ENCODE measurements at regions not wholly inside any gene's neighbourhood (a gene's known extent, or its start where the extent isn't known, plus 50 kb on each side); places are given as distances from the start of the nearest gene placed in this dataset.

- TF ChIP-seq RAD21 (conservative IDR thresholded peaks at IDR 0.05 in 1 of 2, IDR thresholded peaks at IDR 0.05 in 1 of 2): no peak
- TF ChIP-seq, protein P1, sequence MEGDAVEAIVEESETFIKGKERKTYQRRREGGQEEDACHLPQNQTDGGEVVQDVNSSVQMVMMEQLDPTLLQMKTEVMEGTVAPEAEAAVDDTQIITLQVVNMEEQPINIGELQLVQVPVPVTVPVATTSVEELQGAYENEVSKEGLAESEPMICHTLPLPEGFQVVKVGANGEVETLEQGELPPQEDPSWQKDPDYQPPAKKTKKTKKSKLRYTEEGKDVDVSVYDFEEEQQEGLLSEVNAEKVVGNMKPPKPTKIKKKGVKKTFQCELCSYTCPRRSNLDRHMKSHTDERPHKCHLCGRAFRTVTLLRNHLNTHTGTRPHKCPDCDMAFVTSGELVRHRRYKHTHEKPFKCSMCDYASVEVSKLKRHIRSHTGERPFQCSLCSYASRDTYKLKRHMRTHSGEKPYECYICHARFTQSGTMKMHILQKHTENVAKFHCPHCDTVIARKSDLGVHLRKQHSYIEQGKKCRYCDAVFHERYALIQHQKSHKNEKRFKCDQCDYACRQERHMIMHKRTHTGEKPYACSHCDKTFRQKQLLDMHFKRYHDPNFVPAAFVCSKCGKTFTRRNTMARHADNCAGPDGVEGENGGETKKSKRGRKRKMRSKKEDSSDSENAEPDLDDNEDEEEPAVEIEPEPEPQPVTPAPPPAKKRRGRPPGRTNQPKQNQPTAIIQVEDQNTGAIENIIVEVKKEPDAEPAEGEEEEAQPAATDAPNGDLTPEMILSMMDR (IDR thresholded peaks at IDR 0.05): no peak
These were observed 207.0 kb upstream of the IRX3 start for GRCh38 chr16:54493594-54493993.

Data from A549 (cell line).